Epithelial cell of proximal tubule (primary cell): ENCODE measurements at regions not wholly inside any gene's neighbourhood (a gene's known extent, or its start where the extent isn't known, plus 50 kb on each side); places are given as distances from the start of the nearest gene placed in this dataset.

Experiments
- DNase-seq: peaks from one replicate; pipeline ENCODE4 v3.0.0-alpha.2; 2011; ENCODE audit warnings: low read depth
- H3K4me3 ChIP-seq: 2 replicates; pipeline ENCODE4 v1.5.1; 2011; ENCODE audit warnings: low read depth, mild to moderate bottlenecking, low read length
- CTCF ChIP-seq: conservative IDR thresholded peaks from 2 replicates; pipeline ENCODE4 v1.5.1; 2012; ENCODE audit warnings: low read depth, mild to moderate bottlenecking, low read length

DNA sequence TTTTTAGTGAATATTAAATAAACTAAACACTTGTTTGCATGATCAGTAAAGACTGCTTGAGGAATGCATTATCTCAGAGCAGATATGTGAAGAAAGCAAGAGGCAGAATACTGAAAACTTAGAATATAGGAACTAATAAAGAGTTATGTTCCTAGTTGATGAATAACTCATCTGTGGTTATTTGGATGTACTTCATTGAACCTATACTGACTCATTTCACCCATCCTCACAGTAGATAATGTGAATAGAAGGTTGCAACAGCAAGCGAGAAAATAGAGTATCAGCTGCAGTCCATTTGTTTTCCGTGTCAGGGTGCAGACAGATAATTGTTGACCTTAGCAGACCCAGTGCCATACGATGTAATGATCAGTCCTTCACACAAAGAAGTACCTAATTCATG is 945.7 kb upstream of the LRRTM1 start:
- no peak for TF ChIP-seq CTCF
- peak; percentile 29 for DNase-seq

GRCh38 chr2:81249152-81249551 is 944.6 kb upstream of the LRRTM1 start:
- no peak for DNase-seq
- no peak for TF ChIP-seq CTCF
- no peak overlapping the region for H3K4me3 ChIP-seq

More for the DNA sequence above, 945.7 kb upstream of the LRRTM1 start:
- no peak overlapping the region for H3K4me3 ChIP-seq

- TF ChIP-seq CTCF = no peak
- no peak overlapping the region for H3K4me3 ChIP-seq
- no peak for DNase-seq
Observed at GRCh38 chr2:81247648-81248047, 943.1 kb upstream of the LRRTM1 start.

DNA sequence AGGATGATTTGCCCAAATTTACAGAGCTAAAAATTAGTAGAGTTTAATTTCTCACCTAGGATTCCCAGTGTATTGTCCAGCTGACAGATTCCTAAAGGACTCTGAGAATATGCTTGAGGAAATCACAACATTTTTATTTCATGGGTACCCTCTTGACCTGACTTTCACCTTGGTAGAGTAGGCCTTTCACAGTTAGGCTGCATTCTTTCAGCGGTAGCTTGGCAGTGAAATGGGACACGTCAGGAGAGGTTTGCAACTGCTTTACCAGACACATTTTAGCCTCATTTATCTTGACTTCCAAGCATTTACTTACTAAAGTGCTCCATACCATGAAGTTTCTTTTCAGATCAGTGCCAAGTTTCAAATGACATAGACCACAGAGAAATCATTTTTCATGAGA is 937.9 kb upstream of the LRRTM1 start:
- no peak overlapping the region for H3K4me3 ChIP-seq
- TF ChIP-seq CTCF = no peak
- no peak for DNase-seq

DNA sequence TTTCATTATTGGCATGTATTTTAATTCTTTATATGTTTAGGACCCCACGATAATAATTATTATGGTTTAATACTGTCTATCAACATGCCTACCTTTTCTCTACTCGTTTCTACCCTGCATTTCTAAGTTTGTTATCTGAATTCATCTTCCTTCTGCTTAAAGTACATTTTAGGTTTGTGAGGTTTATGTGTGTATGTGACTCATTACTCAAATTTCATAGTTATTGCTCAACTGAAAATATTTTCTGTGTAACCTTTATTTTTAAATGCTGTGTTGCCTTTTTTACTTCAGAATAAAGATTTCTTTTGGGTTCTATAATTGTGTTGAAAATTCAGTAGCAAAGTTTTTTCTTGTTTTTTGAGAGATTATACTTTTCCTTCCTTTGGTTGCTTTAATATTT is 933.9 kb upstream of the LRRTM1 start:
- no peak for TF ChIP-seq CTCF
- no peak for DNase-seq
- no peak overlapping the region for H3K4me3 ChIP-seq

- H3K4me3 ChIP-seq = no peak overlapping the region
- no peak for TF ChIP-seq CTCF
- no peak for DNase-seq
Observed at GRCh38 chr2:81235601-81236000, 931.0 kb upstream of the LRRTM1 start.

- H3K4me3 ChIP-seq = no peak overlapping the region
- TF ChIP-seq CTCF = no peak
- DNase-seq = no peak
Observed at GRCh38 chr2:81234711-81235110, 930.2 kb upstream of the LRRTM1 start.
